OCI-LY1 (cell line): ENCODE measurements at regions not wholly inside any gene's neighbourhood (a gene's known extent, or its start where the extent isn't known, plus 50 kb on each side); places are given as distances from the start of the nearest gene placed in this dataset.

Source experiments
- CTCF ChIP-seq: fragments of 200-600 bp; sonication (generic), shearing (Covaris generic); IDR thresholded peaks from 2 replicates; pipeline ENCODE4 v1.5.1; 2017; ENCODE audit warnings: mild to moderate bottlenecking, antibody characterized with exemption, low read length, moderate library complexity, mixed read lengths
- EZH2 ChIP-seq: fragments of 200-600 bp; sonication (generic), shearing (Covaris generic); IDR thresholded peaks from 2 replicates; pipeline ENCODE4 v1.8.0; 2017; ENCODE audit warnings: borderline replicate concordance, mixed run types, mild to moderate bottlenecking, antibody characterized with exemption, low read length, moderate library complexity, mixed read lengths

GRCh38 chr9:2320114-2320513 lies 301.5 kb upstream of the VLDLR start:
- no peak for TF ChIP-seq CTCF
- no peak for TF ChIP-seq EZH2
